HCT116 (cell line): ENCODE measurements at regions not wholly inside any gene's neighbourhood (a gene's known extent, or its start where the extent isn't known, plus 50 kb on each side); places are given as distances from the start of the nearest gene placed in this dataset.

ENCODE experiments used
- ATAC-seq: fragments of 200-7000 bp; cut with Tn5 transposase; 2 replicates; pipeline ENCODE4 v1.9.1; 2020; ENCODE audit warnings: mild to moderate bottlenecking, moderate library complexity
- BruUV-seq: library from RNA; stranded (reverse); fragments of 400-500 nt; replicated peaks from 2 replicates; lab custom pipeline; 2021; lab: Mats Ljungman, UMichigan
- CTCF ChIA-PET: fragments of 300-600 bp; sonication (Branson Sonifier 250); formaldehyde crosslinking; loops from one replicate; lab custom pipeline; 2021; ENCODE audit warnings: antibody characterized with exemption; lab: Charles Lee
- POLR2A ChIA-PET: fragments of 300-600, 350-600 bp; sonication (Branson Sonifier 250); formaldehyde crosslinking; loops from one replicate; lab custom pipeline; 2021; ENCODE audit warnings: antibody characterized with exemption; lab: Charles Lee
- RAD21 ChIA-PET, 2 experiments: fragments of 300-600 bp; sonication (Branson Sonifier 250); formaldehyde crosslinking; loops; one replicate each; lab custom pipeline; 2023; ENCODE audit warnings: low total read pairs in 2 of 2; ENCODE audit not compliant: uncharacterized antibody in 2 of 2, unreplicated experiment in 2 of 2, low non-redundant PET in 1 of 2; lab: Charles Lee
- DNase-seq: peaks from one replicate; pipeline ENCODE4 v3.0.0-alpha.2; 2010; ENCODE audit warnings: low read depth, low spot score
- H2AFZ ChIP-seq: fragments of 200-600 bp; shearing (Covaris generic), sonication (generic); 2 replicates; pipeline ENCODE4 v1.6.1; 2017; ENCODE audit warnings: low read depth, mixed run types, mixed read lengths, antibody characterized with exemption, low read length; ENCODE audit not compliant: poor library complexity, severe bottlenecking
- H3K27ac ChIP-seq: 2 replicates; pipeline ENCODE4 v1.5.1; 2012; ENCODE audit warnings: low read depth, low read length
- H3K27me3 ChIP-seq: fragments of 200-600 bp; sonication (generic); 2 replicates; pipeline ENCODE4 v1.6.1; 2016; ENCODE audit warnings: mixed run types, low read length, mixed read lengths; ENCODE audit not compliant: insufficient read depth
- H3K36me3 ChIP-seq, 2 experiments: fragments of 200-500 bp in 1 of 2; fragments of 200-600 bp in 1 of 2; sonication (Bioruptor generic) in 1 of 2; sonication (generic) in 1 of 2; 2 replicates each; pipeline versions ENCODE4 v1.5.1 to v1.6.1; 2014 to 2016; ENCODE audit warnings: low read length in 2 of 2, inconsistent platforms in 1 of 2, mixed read lengths in 1 of 2, mixed run types in 1 of 2; ENCODE audit not compliant: insufficient read depth in 2 of 2, control insufficient read depth in 1 of 2
- H3K4me1 ChIP-seq, 2 experiments: fragments of 200-600 bp in 1 of 2; sonication (generic) in 1 of 2; 2 replicates each; pipeline versions ENCODE4 v1.5.1 to v1.6.1; 2012 to 2017; ENCODE audit warnings: low read length in 2 of 2, inconsistent platforms in 1 of 2, mild to moderate bottlenecking in 1 of 2, mixed read lengths in 1 of 2, mixed run types in 1 of 2, moderate library complexity in 1 of 2; ENCODE audit not compliant: insufficient read depth in 2 of 2, control insufficient read depth in 1 of 2
- H3K4me2 ChIP-seq: fragments of 200-600 bp; sonication (generic); 2 replicates; pipeline ENCODE4 v1.6.1; 2017; ENCODE audit warnings: mixed run types, low read length, mixed read lengths
- H3K4me3 ChIP-seq, 2 experiments: fragments of 200-600 bp in 1 of 2; sonication (generic) in 1 of 2; replicated peaks in 1 of 2; 2 replicates each; pipeline ENCODE4 v1.5.1; 2011 to 2016; ENCODE audit warnings: low read length in 2 of 2, control low read depth in 1 of 2, low read depth in 1 of 2, mild to moderate bottlenecking in 1 of 2, mixed read lengths in 1 of 2, mixed run types in 1 of 2
- H3K79me2 ChIP-seq: fragments of 200-600 bp; sonication (generic); 2 replicates; pipeline ENCODE4 v1.6.1; 2017; ENCODE audit warnings: mild to moderate bottlenecking, mixed run types, low read length, moderate library complexity, mixed read lengths; ENCODE audit not compliant: insufficient read depth
- H3K9ac ChIP-seq: fragments of 200-600 bp; sonication (generic); 2 replicates; pipeline ENCODE4 v1.6.1; 2016; ENCODE audit warnings: low read length, mixed read lengths
- H3K9me2 ChIP-seq: fragments of 200-600 bp; sonication (generic), shearing (Covaris generic); 2 replicates; pipeline ENCODE4 v1.6.1; 2017; ENCODE audit warnings: mixed run types, mild to moderate bottlenecking, moderate library complexity; ENCODE audit not compliant: insufficient read depth
- H3K9me3 ChIP-seq, 2 experiments: fragments of 200-500 bp in 1 of 2; fragments of 200-600 bp in 1 of 2; sonication (Bioruptor generic) in 1 of 2; sonication (generic) in 1 of 2; 2 replicates each; pipeline ENCODE4 v1.6.1; 2014 to 2017; ENCODE audit warnings: low read length in 2 of 2, mixed read lengths in 2 of 2, inconsistent platforms in 1 of 2, low read depth in 1 of 2, mild to moderate bottlenecking in 1 of 2, mixed run types in 1 of 2, moderate library complexity in 1 of 2; ENCODE audit not compliant: control insufficient read depth in 1 of 2, insufficient read depth in 1 of 2
- H4K20me1 ChIP-seq: fragments of 200-600 bp; sonication (generic), shearing (Covaris generic); 2 replicates; pipeline ENCODE4 v1.6.1; 2017; ENCODE audit warnings: mixed run types, mild to moderate bottlenecking, moderate library complexity; ENCODE audit not compliant: insufficient read depth
- CEBPB ChIP-seq: IDR thresholded peaks from 2 replicates; pipeline ENCODE4 v1.6.1; 2012; ENCODE audit warnings: low read depth
- ELF1 ChIP-seq: IDR thresholded peaks from 2 replicates; pipeline ENCODE4 v1.6.1; 2012; ENCODE audit warnings: low read depth, borderline replicate concordance
- EZH2 ChIP-seq: fragments of 200-600 bp; sonication (generic); IDR thresholded peaks from 2 replicates; pipeline ENCODE4 v1.6.1; 2017; ENCODE audit warnings: antibody characterized with exemption, mixed run types
- EZH2phosphoT487 ChIP-seq: fragments of 200-600 bp; IDR thresholded peaks from 2 replicates; pipeline ENCODE4 v1.6.1; 2018; ENCODE audit warnings: antibody characterized with exemption, borderline replicate concordance
- JUND ChIP-seq: IDR thresholded peaks from 2 replicates; pipeline ENCODE4 v1.6.1; 2012
- MAX ChIP-seq: IDR thresholded peaks from 2 replicates; pipeline ENCODE4 v1.6.1; 2012
- POLR2A ChIP-seq: IDR thresholded peaks from 2 replicates; pipeline ENCODE4 v1.7.0; 2011; ENCODE audit warnings: borderline replicate concordance; ENCODE audit not compliant: insufficient read depth, insufficient read length; ENCODE audit errors: extremely low read depth
- POLR2AphosphoS5 ChIP-seq: IDR thresholded peaks from 2 replicates; pipeline ENCODE4 v1.6.1; 2011; ENCODE audit warnings: mild to moderate bottlenecking, low read depth, low read length, moderate library complexity
- RAD21 ChIP-seq: IDR thresholded peaks from 2 replicates; pipeline ENCODE4 v1.6.1; 2012; ENCODE audit warnings: low read depth, mild to moderate bottlenecking
- REST ChIP-seq: IDR thresholded peaks from 2 replicates; pipeline ENCODE4 v1.6.1; 2012; ENCODE audit warnings: low read depth
- SP1 ChIP-seq: IDR thresholded peaks from 2 replicates; pipeline ENCODE4 v1.6.1; 2012; ENCODE audit warnings: low read depth
- SRF ChIP-seq: IDR thresholded peaks from 2 replicates; pipeline ENCODE4 v1.6.1; 2012; ENCODE audit warnings: low read depth
- TCF7L2 ChIP-seq: IDR thresholded peaks from 2 replicates; pipeline ENCODE4 v1.7.0; 2011; ENCODE audit warnings: borderline replicate concordance, inconsistent platforms; ENCODE audit not compliant: insufficient read depth, insufficient read length; ENCODE audit errors: extremely low read depth
- YY1 ChIP-seq: IDR thresholded peaks from 2 replicates; pipeline ENCODE4 v1.6.1; 2011; ENCODE audit warnings: low read length, low read depth, moderate library complexity, mild to moderate bottlenecking; ENCODE audit not compliant: insufficient replicate concordance; ENCODE audit errors: extremely low read depth
- ZBTB33 ChIP-seq: IDR thresholded peaks from 2 replicates; pipeline ENCODE4 v1.6.1; 2011; ENCODE audit warnings: mild to moderate bottlenecking, low read length, moderate library complexity; ENCODE audit not compliant: insufficient replicate concordance; ENCODE audit errors: extremely low read depth
- ZFX ChIP-seq: fragments of 450-650 bp; IDR thresholded peaks from 2 replicates; pipeline ENCODE4 v1.6.1; 2017
- ZNF274 ChIP-seq: fragments of 200-500 bp; sonication (Bioruptor generic); IDR thresholded peaks from 2 replicates; pipeline ENCODE4 v1.6.1; 2014; ENCODE audit warnings: mild to moderate bottlenecking, low read depth, low read length, inconsistent platforms
- intact Hi-C: fragments of 100-400 bp; cut with micrococcal nuclease; formaldehyde crosslinking; loops from 2 replicates; pipeline ENCODE4 v1.10.0; 2022
- TF ChIP-seq, protein P1 (sequence below): IDR thresholded peaks from 2 replicates; pipeline ENCODE4 v1.6.1; 2012

- ATAC-seq = no peak
- H3K27ac ChIP-seq = no peak overlapping the region
- H3K9me2 ChIP-seq = no peaks in the 10 kb centered on the region
- no peak overlapping the region for H2AFZ ChIP-seq
- H3K27me3 ChIP-seq = no peaks in the 10 kb centered on the region
- no peak for DNase-seq
- H3K4me3 ChIP-seq = no peak overlapping the region
- TF ChIP-seq EZH2phosphoT487 (no peak), SRF (no peak), ELF1 (no peak), POLR2AphosphoS5 (no peak), MAX (no peak), EZH2 (no peak), RAD21 (no peak), CEBPB (no peak), ZBTB33 (no peak), JUND (no peak), ZNF274 (no peak), ZFX (no peak), REST (no peak), POLR2A (no peak), SP1 (no peak), TCF7L2 (no peak), YY1 (no peak)
- TF ChIP-seq, protein P1, sequence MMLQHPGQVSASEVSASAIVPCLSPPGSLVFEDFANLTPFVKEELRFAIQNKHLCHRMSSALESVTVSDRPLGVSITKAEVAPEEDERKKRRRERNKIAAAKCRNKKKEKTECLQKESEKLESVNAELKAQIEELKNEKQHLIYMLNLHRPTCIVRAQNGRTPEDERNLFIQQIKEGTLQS = no peak
- intact Hi-C loops = no loop called here
- H3K4me2 ChIP-seq = no peak overlapping the region
- H3K4me1 ChIP-seq = no peaks in the 10 kb centered on the region
- H3K36me3 ChIP-seq = no peaks in the 10 kb centered on the region
- H3K9ac ChIP-seq = no peak overlapping the region
- no peaks in the 10 kb centered on the region for H4K20me1 ChIP-seq
- CTCF ChIA-PET = no interaction called here
- H3K79me2 ChIP-seq = no peaks in the 10 kb centered on the region
- POLR2A ChIA-PET = no interaction called here
- no TSS peak for BruUV-seq
- H3K9me3 ChIP-seq = no peaks in the 10 kb centered on the region
- RAD21 ChIA-PET = no interaction called here
These were observed 67.3 kb upstream of the ADTRP start for GRCh38 chr6:11845664-11846577.
